ENCODE measurements at regions not wholly inside any gene's neighbourhood (a gene's known extent, or its start where the extent isn't known, plus 50 kb on each side); places are given as distances from the start of the nearest gene placed in this dataset.

- no peaks in the 10 kb centered on the region for H3K36me3 ChIP-seq (replicated peaks; ENCODE audit: insufficient read depth, low read length)
- H3K27me3 ChIP-seq (replicated peaks; ENCODE audit: insufficient read depth, low read length): no peaks in the 10 kb centered on the region
- H3K9ac ChIP-seq (ENCODE audit: low read length): no peak overlapping the region
- peaks cover 98% of the 10 kb centered on the region for H3K79me2 ChIP-seq (ENCODE audit: low read length)
- H3K27ac ChIP-seq (ENCODE audit: low read length): no peak overlapping the region
- no peaks in the 10 kb centered on the region for H3K9me3 ChIP-seq (replicated peaks; ENCODE audit: insufficient read depth, low read length)
- peaks cover 22% of the 10 kb centered on the region for H4K20me1 ChIP-seq (ENCODE audit: insufficient read depth, low read length)
- no peak overlapping the region for H3K4me2 ChIP-seq (ENCODE audit: low read depth, low read length)
- TF ChIP-seq EZH2phosphoT487 (IDR thresholded peaks at IDR 0.05; ENCODE audit: low read length): no peak
- no peak for TF ChIP-seq EZH2 (optimal IDR thresholded peaks at IDR 0.05; ENCODE audit: low read depth, low read length)
- TF ChIP-seq, protein P1, sequence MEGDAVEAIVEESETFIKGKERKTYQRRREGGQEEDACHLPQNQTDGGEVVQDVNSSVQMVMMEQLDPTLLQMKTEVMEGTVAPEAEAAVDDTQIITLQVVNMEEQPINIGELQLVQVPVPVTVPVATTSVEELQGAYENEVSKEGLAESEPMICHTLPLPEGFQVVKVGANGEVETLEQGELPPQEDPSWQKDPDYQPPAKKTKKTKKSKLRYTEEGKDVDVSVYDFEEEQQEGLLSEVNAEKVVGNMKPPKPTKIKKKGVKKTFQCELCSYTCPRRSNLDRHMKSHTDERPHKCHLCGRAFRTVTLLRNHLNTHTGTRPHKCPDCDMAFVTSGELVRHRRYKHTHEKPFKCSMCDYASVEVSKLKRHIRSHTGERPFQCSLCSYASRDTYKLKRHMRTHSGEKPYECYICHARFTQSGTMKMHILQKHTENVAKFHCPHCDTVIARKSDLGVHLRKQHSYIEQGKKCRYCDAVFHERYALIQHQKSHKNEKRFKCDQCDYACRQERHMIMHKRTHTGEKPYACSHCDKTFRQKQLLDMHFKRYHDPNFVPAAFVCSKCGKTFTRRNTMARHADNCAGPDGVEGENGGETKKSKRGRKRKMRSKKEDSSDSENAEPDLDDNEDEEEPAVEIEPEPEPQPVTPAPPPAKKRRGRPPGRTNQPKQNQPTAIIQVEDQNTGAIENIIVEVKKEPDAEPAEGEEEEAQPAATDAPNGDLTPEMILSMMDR (IDR thresholded peaks at IDR 0.05; ENCODE audit: low read length): no peak
- peaks cover 7% of the 10 kb centered on the region for H3F3A ChIP-seq (ENCODE audit: insufficient read depth, low read length)
- H3K9me2 ChIP-seq (replicated peaks; ENCODE audit: insufficient read depth, low read length): no peaks in the 10 kb centered on the region
- H2AFZ ChIP-seq (ENCODE audit: low read length): no peak overlapping the region
- H3K4me3 ChIP-seq (ENCODE audit: low read length): no peak overlapping the region
- H3K4me1 ChIP-seq (ENCODE audit: low read length): peaks cover 30% of the 10 kb centered on the region
- no peak for DNase-seq
Observed at GRCh38 chr17:72467841-72468653, 347.2 kb downstream of the SOX9 start.

DNA sequence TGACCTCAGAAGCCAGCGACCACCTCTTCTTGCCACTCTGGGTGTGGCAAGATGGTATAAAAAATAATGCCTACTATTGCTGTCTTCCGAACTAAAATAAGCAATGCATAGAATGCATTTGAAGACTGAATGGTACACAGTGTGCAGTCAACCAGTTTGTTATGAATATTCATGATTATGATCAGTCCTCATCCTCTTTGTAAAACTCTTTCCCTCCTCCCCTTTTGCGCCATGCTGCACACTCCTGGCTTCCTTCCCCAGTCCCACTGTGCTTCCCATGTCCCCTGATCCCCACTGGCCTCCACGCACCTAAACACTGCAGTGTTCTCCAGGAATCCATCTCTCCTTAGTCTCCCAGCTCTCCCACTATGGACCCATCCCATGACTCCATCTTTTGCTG lies 348.0 kb downstream of the SOX9 start:
- Histone ChIP-seq H3K9ac (ENCODE audit: low read length) (no peak overlapping the region), H3K4me3 (ENCODE audit: low read length) (no peak overlapping the region), H3K9me2 (replicated peaks; ENCODE audit: insufficient read depth, low read length) (no peaks in the 10 kb centered on the region), H3K27ac (ENCODE audit: low read length) (no peak overlapping the region), H3K4me2 (ENCODE audit: low read depth, low read length) (no peak overlapping the region), H3F3A (ENCODE audit: insufficient read depth, low read length) (peaks cover 7% of the 10 kb centered on the region), H2AFZ (ENCODE audit: low read length) (no peak overlapping the region), H3K4me1 (ENCODE audit: low read length) (peaks cover 30% of the 10 kb centered on the region), H3K79me2 (ENCODE audit: low read length) (peaks cover 93% of the 10 kb centered on the region), H4K20me1 (ENCODE audit: insufficient read depth, low read length) (peaks cover 22% of the 10 kb centered on the region), H3K36me3 (replicated peaks; ENCODE audit: insufficient read depth, low read length) (no peaks in the 10 kb centered on the region), H3K9me3 (replicated peaks; ENCODE audit: insufficient read depth, low read length) (no peaks in the 10 kb centered on the region), H3K27me3 (replicated peaks; ENCODE audit: insufficient read depth, low read length) (no peaks in the 10 kb centered on the region)
- no peak for TF ChIP-seq EZH2 (optimal IDR thresholded peaks at IDR 0.05; ENCODE audit: low read depth, low read length)
- TF ChIP-seq, protein P1 (IDR thresholded peaks at IDR 0.05; ENCODE audit: low read length): no peak
- TF ChIP-seq EZH2phosphoT487 (IDR thresholded peaks at IDR 0.05; ENCODE audit: low read length): no peak
- DNase-seq: no peak

DNA sequence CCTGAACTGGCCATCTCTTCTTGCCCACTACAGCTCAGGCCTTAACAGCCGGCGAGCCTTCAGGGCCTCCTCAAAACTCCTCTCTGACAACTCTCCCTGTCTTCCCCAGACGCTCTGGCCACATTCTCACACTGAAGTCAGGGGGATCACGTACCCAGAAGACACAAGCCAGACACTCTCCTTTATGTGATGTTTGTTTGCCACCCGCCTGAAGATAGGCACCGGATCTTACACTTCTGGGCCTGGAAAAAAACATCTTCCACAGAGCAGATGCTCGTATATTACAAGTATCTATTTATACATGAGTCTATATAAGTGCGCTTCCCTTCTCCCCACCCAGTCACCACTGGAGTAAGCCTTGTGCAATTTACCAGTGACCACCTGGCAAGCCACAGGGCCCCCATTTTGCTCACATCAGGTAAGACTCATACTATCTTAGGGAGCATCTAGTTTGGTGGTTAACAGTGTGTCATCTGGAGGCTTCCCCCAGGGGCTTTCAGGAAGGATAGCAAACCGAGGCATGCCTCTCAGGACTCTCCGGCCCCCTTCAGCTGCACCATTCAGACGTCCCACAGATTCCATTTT lies 349.4 kb downstream of the SOX9 start:
- no peak overlapping the region for H2AFZ ChIP-seq (ENCODE audit: low read length)
- H3K9ac ChIP-seq (ENCODE audit: low read length): no peak overlapping the region
- H3K27ac ChIP-seq (ENCODE audit: low read length): no peak overlapping the region
- no peaks in the 10 kb centered on the region for H3K27me3 ChIP-seq (replicated peaks; ENCODE audit: insufficient read depth, low read length)
- H3F3A ChIP-seq (ENCODE audit: insufficient read depth, low read length): peaks cover 7% of the 10 kb centered on the region
- TF ChIP-seq EZH2 (optimal IDR thresholded peaks at IDR 0.05; ENCODE audit: low read depth, low read length): no peak
- no peak for TF ChIP-seq EZH2phosphoT487 (IDR thresholded peaks at IDR 0.05; ENCODE audit: low read length)
- TF ChIP-seq, protein P1 (IDR thresholded peaks at IDR 0.05; ENCODE audit: low read length): no peak
- H3K4me2 ChIP-seq (ENCODE audit: low read depth, low read length): no peak overlapping the region
- H3K4me1 ChIP-seq (ENCODE audit: low read length): peaks cover 30% of the 10 kb centered on the region
- H4K20me1 ChIP-seq (ENCODE audit: insufficient read depth, low read length): peaks cover 22% of the 10 kb centered on the region
- H3K36me3 ChIP-seq (replicated peaks; ENCODE audit: insufficient read depth, low read length): no peaks in the 10 kb centered on the region
- H3K79me2 ChIP-seq (ENCODE audit: low read length): peaks cover 93% of the 10 kb centered on the region
- no peaks in the 10 kb centered on the region for H3K9me3 ChIP-seq (replicated peaks; ENCODE audit: insufficient read depth, low read length)
- H3K9me2 ChIP-seq (replicated peaks; ENCODE audit: insufficient read depth, low read length): no peaks in the 10 kb centered on the region
- DNase-seq: no peak
- H3K4me3 ChIP-seq (ENCODE audit: low read length): no peak overlapping the region
